ENCODE measurements at regions not wholly inside any gene's neighbourhood (a gene's known extent, or its start where the extent isn't known, plus 50 kb on each side); places are given as distances from the start of the nearest gene placed in this dataset.

GRCh38 chr3:193971261-193971751 lies 164.6 kb upstream of the HES1 start:
- Histone ChIP-seq H3K36me3 (ENCODE audit: control insufficient read depth in 1 of 2, insufficient read depth in 2 of 2, low read length in 1 of 2) (no peaks in the 10 kb centered on the region), H3K27ac (ENCODE audit: low read depth in 1 of 2, low read length in 2 of 2) (no peak overlapping the region), H3K9me3 (ENCODE audit: control insufficient read depth, low read length) (no peaks in the 10 kb centered on the region), H3K27me3 (ENCODE audit: control insufficient read depth in 1 of 2, insufficient read depth in 2 of 2, low read length in 1 of 2) (no peaks in the 10 kb centered on the region), H3K4me1 (ENCODE audit: control insufficient read depth in 1 of 2, insufficient read depth in 2 of 2, low read length in 2 of 2) (no peaks in the 10 kb centered on the region), H3K4me3 (ENCODE audit: low read length in 2 of 2) (no peak overlapping the region)
- DNase-seq, result no peak
- intact Hi-C loops (cut with DNase I), result no loop called here
- 87 to 88% methylated on average over 9 of the region's 9 CpGs for WGBS, 2 donors
- ATAC-seq (ENCODE audit: low FRiP score), result peak; percentile 48

- H3K36me3 ChIP-seq (ENCODE audit: control insufficient read depth in 1 of 2, insufficient read depth in 2 of 2, low read length in 1 of 2), result no peaks in the 10 kb centered on the region
- no peaks in the 10 kb centered on the region for H3K4me1 ChIP-seq (ENCODE audit: control insufficient read depth in 1 of 2, insufficient read depth in 2 of 2, low read length in 2 of 2)
- WGBS, 2 donors, result 96 to 100% methylated on average over 1 of the region's 1 CpG
- H3K4me3 ChIP-seq (ENCODE audit: low read length in 2 of 2), result no peak overlapping the region
- DNase-seq, result no peak
- H3K27ac ChIP-seq (ENCODE audit: low read depth in 1 of 2, low read length in 2 of 2), result no peak overlapping the region
- intact Hi-C loops (cut with DNase I), result no loop called here
- H3K9me3 ChIP-seq (ENCODE audit: control insufficient read depth, low read length), result no peaks in the 10 kb centered on the region
- ATAC-seq (ENCODE audit: low FRiP score), result no peak
- H3K27me3 ChIP-seq (ENCODE audit: control insufficient read depth in 1 of 2, insufficient read depth in 2 of 2, low read length in 1 of 2), result no peaks in the 10 kb centered on the region
These were observed 164.0 kb upstream of the HES1 start for GRCh38 chr3:193971966-193972365.

GRCh38 chr3:193972832-193973231 lies 163.1 kb upstream of the HES1 start:
- Histone ChIP-seq H3K27me3 (ENCODE audit: control insufficient read depth in 1 of 2, insufficient read depth in 2 of 2, low read length in 1 of 2) (no peaks in the 10 kb centered on the region), H3K4me1 (ENCODE audit: control insufficient read depth in 1 of 2, insufficient read depth in 2 of 2, low read length in 2 of 2) (no peaks in the 10 kb centered on the region), H3K27ac (ENCODE audit: low read depth in 1 of 2, low read length in 2 of 2) (no peak overlapping the region), H3K36me3 (ENCODE audit: control insufficient read depth in 1 of 2, insufficient read depth in 2 of 2, low read length in 1 of 2) (no peaks in the 10 kb centered on the region), H3K4me3 (ENCODE audit: low read length in 2 of 2) (no peak overlapping the region), H3K9me3 (ENCODE audit: control insufficient read depth, low read length) (no peaks in the 10 kb centered on the region)
- ATAC-seq (ENCODE audit: low FRiP score) (no peak), DNase-seq (no peak)
- WGBS, 2 donors, result 90 to 93% methylated on average over 3 of the region's 3 CpGs
- intact Hi-C loops (cut with DNase I), result no loop called here

- H3K36me3 ChIP-seq (ENCODE audit: control insufficient read depth in 1 of 2, insufficient read depth in 2 of 2, low read length in 1 of 2), result no peaks in the 10 kb centered on the region
- no peak overlapping the region for H3K27ac ChIP-seq (ENCODE audit: low read depth in 1 of 2, low read length in 2 of 2)
- intact Hi-C loops (cut with DNase I), result no loop called here
- 43 to 63% methylated on average over 8 of the region's 8 CpGs for WGBS, 2 donors
- no peaks in the 10 kb centered on the region for H3K4me1 ChIP-seq (ENCODE audit: control insufficient read depth in 1 of 2, insufficient read depth in 2 of 2, low read length in 2 of 2)
- no peak overlapping the region for H3K4me3 ChIP-seq (ENCODE audit: low read length in 2 of 2)
- ATAC-seq (ENCODE audit: low FRiP score) (no peak), DNase-seq (no peak)
- no peaks in the 10 kb centered on the region for H3K27me3 ChIP-seq (ENCODE audit: control insufficient read depth in 1 of 2, insufficient read depth in 2 of 2, low read length in 1 of 2)
- H3K9me3 ChIP-seq (ENCODE audit: control insufficient read depth, low read length), result no peaks in the 10 kb centered on the region
These were observed 161.7 kb upstream of the HES1 start for GRCh38 chr3:193974191-193974652.

GRCh38 chr3:193974671-193975535 lies 161.0 kb upstream of the HES1 start:
- intact Hi-C loops (cut with DNase I), result no loop called here

GRCh38 chr3:193977622-193978021 lies 158.3 kb upstream of the HES1 start:
- no peak for ATAC-seq (ENCODE audit: low FRiP score)
- peaks cover 0 to 3% of the 10 kb centered on the region in 2 donors for H3K4me1 ChIP-seq (ENCODE audit: control insufficient read depth in 1 of 2, insufficient read depth in 2 of 2, low read length in 2 of 2)
- intact Hi-C loops (cut with DNase I), result no loop called here

More at GRCh38 chr3:193974671-193975535, 161.0 kb upstream of the HES1 start:
- Histone ChIP-seq H3K27ac (ENCODE audit: low read depth in 1 of 2, low read length in 2 of 2) (no peak overlapping the region), H3K4me1 (ENCODE audit: control insufficient read depth in 1 of 2, insufficient read depth in 2 of 2, low read length in 2 of 2) (no peaks in the 10 kb centered on the region), H3K9me3 (ENCODE audit: control insufficient read depth, low read length) (no peaks in the 10 kb centered on the region), H3K27me3 (ENCODE audit: control insufficient read depth in 1 of 2, insufficient read depth in 2 of 2, low read length in 1 of 2) (no peaks in the 10 kb centered on the region), H3K36me3 (ENCODE audit: control insufficient read depth in 1 of 2, insufficient read depth in 2 of 2, low read length in 1 of 2) (no peaks in the 10 kb centered on the region), H3K4me3 (ENCODE audit: low read length in 2 of 2) (no peak overlapping the region)
- DNase-seq (no peak), ATAC-seq (ENCODE audit: low FRiP score) (no peak)
- 66 to 70% methylated on average over 22 of the region's 22 CpGs for whole genome bisulfite sequencing, 2 donors

GRCh38 chr3:193978030-193978429 lies 157.9 kb upstream of the HES1 start:
- intact Hi-C loops (cut with DNase I), result no loop called here
- DNase-seq (no peak), ATAC-seq (ENCODE audit: low FRiP score) (no peak)
- no peak overlapping the region for H3K4me3 ChIP-seq (ENCODE audit: low read length in 2 of 2)
- no peaks in the 10 kb centered on the region for H3K27me3 ChIP-seq (ENCODE audit: control insufficient read depth in 1 of 2, insufficient read depth in 2 of 2, low read length in 1 of 2)
- WGBS, 2 donors, result 95 to 99% methylated on average over 8 of the region's 8 CpGs
- no peaks in the 10 kb centered on the region for H3K9me3 ChIP-seq (ENCODE audit: control insufficient read depth, low read length)
- no peaks in the 10 kb centered on the region for H3K36me3 ChIP-seq (ENCODE audit: control insufficient read depth in 1 of 2, insufficient read depth in 2 of 2, low read length in 1 of 2)
- H3K27ac ChIP-seq (ENCODE audit: low read depth in 1 of 2, low read length in 2 of 2), result no peak overlapping the region
- H3K4me1 ChIP-seq (ENCODE audit: control insufficient read depth in 1 of 2, insufficient read depth in 2 of 2, low read length in 2 of 2), result peaks cover 0 to 3% of the 10 kb centered on the region in 2 donors

More at GRCh38 chr3:193977622-193978021, 158.3 kb upstream of the HES1 start:
- 94% methylated on average over 5 of the region's 5 CpGs for WGBS, 2 donors
- no peak for DNase-seq
- Histone ChIP-seq H3K9me3 (ENCODE audit: control insufficient read depth, low read length) (no peaks in the 10 kb centered on the region), H3K36me3 (ENCODE audit: control insufficient read depth in 1 of 2, insufficient read depth in 2 of 2, low read length in 1 of 2) (no peaks in the 10 kb centered on the region), H3K27me3 (ENCODE audit: control insufficient read depth in 1 of 2, insufficient read depth in 2 of 2, low read length in 1 of 2) (no peaks in the 10 kb centered on the region), H3K27ac (ENCODE audit: low read depth in 1 of 2, low read length in 2 of 2) (no peak overlapping the region), H3K4me3 (ENCODE audit: low read length in 2 of 2) (no peak overlapping the region)

- Histone ChIP-seq H3K4me3 (ENCODE audit: low read length in 2 of 2) (no peak overlapping the region), H3K4me1 (ENCODE audit: control insufficient read depth in 1 of 2, insufficient read depth in 2 of 2, low read length in 2 of 2) (peaks cover 0 to 3% of the 10 kb centered on the region in 2 donors), H3K9me3 (ENCODE audit: control insufficient read depth, low read length) (no peaks in the 10 kb centered on the region), H3K27me3 (ENCODE audit: control insufficient read depth in 1 of 2, insufficient read depth in 2 of 2, low read length in 1 of 2) (no peaks in the 10 kb centered on the region), H3K36me3 (ENCODE audit: control insufficient read depth in 1 of 2, insufficient read depth in 2 of 2, low read length in 1 of 2) (no peaks in the 10 kb centered on the region), H3K27ac (ENCODE audit: low read depth in 1 of 2, low read length in 2 of 2) (no peak overlapping the region)
- ATAC-seq (ENCODE audit: low FRiP score) (no peak), DNase-seq (no peak)
- 97 to 98% methylated on average over 6 of the region's 6 CpGs for WGBS, 2 donors
- intact Hi-C loops (cut with DNase I), result no loop called here
These were observed 157.5 kb upstream of the HES1 start for GRCh38 chr3:193978486-193978885.

- intact Hi-C loops (cut with DNase I), result no loop called here
- Histone ChIP-seq H3K9me3 (ENCODE audit: control insufficient read depth, low read length) (no peaks in the 10 kb centered on the region), H3K4me1 (ENCODE audit: control insufficient read depth in 1 of 2, insufficient read depth in 2 of 2, low read length in 2 of 2) (peaks cover 0 to 3% of the 10 kb centered on the region in 2 donors), H3K27ac (ENCODE audit: low read depth in 1 of 2, low read length in 2 of 2) (no peak overlapping the region), H3K36me3 (ENCODE audit: control insufficient read depth in 1 of 2, insufficient read depth in 2 of 2, low read length in 1 of 2) (no peaks in the 10 kb centered on the region), H3K4me3 (ENCODE audit: low read length in 2 of 2) (no peak overlapping the region), H3K27me3 (ENCODE audit: control insufficient read depth in 1 of 2, insufficient read depth in 2 of 2, low read length in 1 of 2) (no peaks in the 10 kb centered on the region)
- WGBS, 2 donors, result 19 to 28% methylated on average over 7 of the region's 7 CpGs
- DNase-seq (no peak), ATAC-seq (ENCODE audit: low FRiP score) (no peak)
These were observed 155.6 kb upstream of the HES1 start for GRCh38 chr3:193980326-193980725.

All from aorta (tissue), 5 donors.